Naive thymus-derived CD4-positive, alpha-beta T cell (primary cell): ENCODE measurements at regions not wholly inside any gene's neighbourhood (a gene's known extent, or its start where the extent isn't known, plus 50 kb on each side); places are given as distances from the start of the nearest gene placed in this dataset.

Experiments
- ATAC-seq: fragments of 150-1000 bp; cut with Tn5 transposase; 2 replicates; pipeline ENCODE4 v1.10.0; 2021; ENCODE audit warnings: mild to moderate bottlenecking, moderate library complexity
- CTCF ChIA-PET: fragments of 350-600 bp; sonication (Branson Sonifier 250); formaldehyde crosslinking; loops from one replicate; lab custom pipeline; 2021; ENCODE audit warnings: antibody characterized with exemption; lab: Charles Lee
- POLR2A ChIA-PET: fragments of 350-600 bp; sonication (Branson Sonifier 250); formaldehyde crosslinking; loops from one replicate; lab custom pipeline; 2021; ENCODE audit warnings: antibody characterized with exemption, inconsistent platforms; lab: Charles Lee
- DNase-seq, 9 donors: peaks; one replicate each; pipeline versions ENCODE4 v3.0.0 to v3.0.0-alpha.2; 2020 to 2022; ENCODE audit warnings: mixed read lengths in 1 of 9
- H3K27ac ChIP-seq: one replicate; pipeline ENCODE4 v1.7.0; 2013; ENCODE audit warnings: mild to moderate bottlenecking, low read depth, low read length, moderate library complexity
- H3K27me3 ChIP-seq, 2 donors: one replicate each; pipeline ENCODE4 v1.7.0; 2013; ENCODE audit warnings: low read length in 2 of 2, mild to moderate bottlenecking in 2 of 2, moderate library complexity in 2 of 2; ENCODE audit not compliant: control insufficient read depth in 2 of 2, insufficient read depth in 2 of 2
- H3K36me3 ChIP-seq, 3 experiments: 1 replicate in 2 of 3; 2 replicates in 1 of 3; pipeline ENCODE4 v1.7.0; 2013; ENCODE audit warnings: low read length in 3 of 3, mild to moderate bottlenecking in 3 of 3, moderate library complexity in 1 of 3; ENCODE audit not compliant: insufficient read depth in 3 of 3, control insufficient read depth in 2 of 3
- H3K4me1 ChIP-seq, 2 donors: one replicate each; pipeline ENCODE4 v1.7.0; 2013; ENCODE audit warnings: low read length in 2 of 2, mild to moderate bottlenecking in 2 of 2, moderate library complexity in 1 of 2; ENCODE audit not compliant: control insufficient read depth in 2 of 2, insufficient read depth in 2 of 2
- H3K4me3 ChIP-seq: 2 replicates; pipeline ENCODE4 v1.7.0; 2013; ENCODE audit warnings: mild to moderate bottlenecking, low read length
- H3K9me3 ChIP-seq, 3 experiments: 1 replicate in 2 of 3; 2 replicates in 1 of 3; pipeline ENCODE4 v1.7.0; 2013; ENCODE audit warnings: low read length in 3 of 3; ENCODE audit not compliant: control insufficient read depth in 2 of 3
- H3K27ac Mint-ChIP-seq, 9 donors: one replicate each; pipeline ENCODE4 v1.8.0; 2020 to 2022; ENCODE audit warnings: mixed read lengths in 9 of 9, mild to moderate bottlenecking in 8 of 9, moderate library complexity in 5 of 9, inconsistent platforms in 2 of 9
- H3K27me3 Mint-ChIP-seq, 5 donors: one replicate each; pipeline ENCODE4 v1.8.0; 2021 to 2022; ENCODE audit warnings: mixed read lengths in 5 of 5, mild to moderate bottlenecking in 1 of 5
- H3K36me3 Mint-ChIP-seq, 5 donors: one replicate each; pipeline ENCODE4 v1.8.0; 2020 to 2022; ENCODE audit warnings: mixed read lengths in 5 of 5, mild to moderate bottlenecking in 3 of 5, inconsistent platforms in 1 of 5
- H3K4me1 Mint-ChIP-seq, 7 donors: one replicate each; pipeline ENCODE4 v1.8.0; 2020 to 2022; ENCODE audit warnings: mixed read lengths in 7 of 7, mild to moderate bottlenecking in 3 of 7, inconsistent platforms in 1 of 7
- H3K4me3 Mint-ChIP-seq, 10 donors: one replicate each; pipeline ENCODE4 v1.8.0; 2020 to 2022; ENCODE audit warnings: mild to moderate bottlenecking in 10 of 10, mixed read lengths in 10 of 10, moderate library complexity in 6 of 10, inconsistent platforms in 2 of 10
- H3K9me3 Mint-ChIP-seq, 11 donors: one replicate each; pipeline ENCODE4 v1.8.0; 2020 to 2022; ENCODE audit warnings: mixed read lengths in 11 of 11, mild to moderate bottlenecking in 4 of 11, inconsistent platforms in 1 of 11, moderate library complexity in 1 of 11
- intact Hi-C, 2 donors: fragments of 100-400 bp; cut with micrococcal nuclease; formaldehyde crosslinking; loops; one replicate each; pipeline ENCODE4 v1.15.1; 2023

DNA sequence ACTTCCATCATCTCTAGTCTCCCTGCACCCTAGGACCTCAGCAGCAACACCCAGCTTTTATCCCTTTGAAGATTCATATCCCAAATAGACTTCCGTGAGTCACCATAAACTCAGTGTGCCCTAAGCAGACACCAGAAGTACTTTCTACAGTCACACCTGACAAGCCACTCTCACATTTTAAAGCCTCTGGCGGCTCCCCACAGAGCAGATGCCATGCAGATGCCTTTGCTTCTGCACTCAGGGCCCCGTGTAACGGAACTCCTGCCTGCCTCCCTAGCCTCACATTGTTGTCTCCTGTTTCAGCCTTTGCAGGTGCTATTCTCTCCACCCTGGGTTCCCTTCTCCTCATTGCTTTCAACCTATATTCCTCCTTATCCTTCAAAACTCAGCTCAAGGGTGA lies 155.5 kb upstream of the SLC24A5 start:
- no peak overlapping the region for H3K27ac Mint-ChIP-seq
- peaks cover 12 to 29% (median 16%) of the 10 kb centered on the region in 5 donors for H3K27me3 Mint-ChIP-seq
- H3K9me3 Mint-ChIP-seq, result peaks cover 0 to 6% (median 0%) of the 10 kb centered on the region in 11 donors
- Histone ChIP-seq H3K4me1 (no peaks in the 10 kb centered on the region), H3K27me3 (no peaks in the 10 kb centered on the region), H3K27ac (no peak overlapping the region), H3K36me3 (no peaks in the 10 kb centered on the region), H3K4me3 (no peak overlapping the region), H3K9me3 (no peaks in the 10 kb centered on the region)
- ChIA-PET POLR2A (no interaction called here), CTCF (no interaction called here)
- H3K4me3 Mint-ChIP-seq, result no peak overlapping the region
- no peaks in the 10 kb centered on the region for H3K36me3 Mint-ChIP-seq
- DNase-seq, result no peak
- intact Hi-C loops, result no loop called here
- ATAC-seq, result no peak
- peaks cover 0 to 15% (median 0%) of the 10 kb centered on the region in 7 donors for H3K4me1 Mint-ChIP-seq

DNA sequence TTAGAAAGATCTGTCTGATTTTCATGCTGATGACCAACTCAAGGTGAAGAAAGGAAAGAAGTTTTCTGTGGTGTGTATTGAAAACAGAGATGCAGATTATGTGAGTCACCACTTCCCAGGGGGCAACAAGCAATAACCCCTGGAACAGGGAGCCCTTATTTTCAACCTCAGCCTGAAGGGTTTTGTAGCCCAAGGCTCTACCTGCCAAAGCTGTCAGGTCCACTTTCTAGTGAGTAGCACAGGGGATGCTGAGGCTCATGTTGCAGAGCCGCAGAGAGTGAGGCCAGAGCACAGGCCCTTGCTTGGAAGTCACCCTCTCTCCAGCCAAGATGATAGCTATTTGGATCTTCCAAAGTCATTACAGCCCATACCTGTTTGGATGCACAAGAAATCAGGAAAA lies 152.2 kb upstream of the SLC24A5 start:
- ATAC-seq (no peak), DNase-seq (no peak)
- H3K27ac ChIP-seq, result no peak overlapping the region
- H3K4me1 Mint-ChIP-seq, result no peaks in the 10 kb centered on the region
- no peaks in the 10 kb centered on the region for H3K4me1 ChIP-seq
- ChIA-PET CTCF (no interaction called here), POLR2A (no interaction called here)
- H3K9me3 ChIP-seq, result no peaks in the 10 kb centered on the region
- no peaks in the 10 kb centered on the region for H3K36me3 Mint-ChIP-seq
- peaks cover 2 to 20% (median 12%) of the 10 kb centered on the region in 5 donors for H3K27me3 Mint-ChIP-seq
- H3K27me3 ChIP-seq, result no peaks in the 10 kb centered on the region
- H3K4me3 Mint-ChIP-seq, result no peak overlapping the region
- H3K9me3 Mint-ChIP-seq, result peaks cover 0 to under 1% (median 0%) of the 10 kb centered on the region in 11 donors
- no peak overlapping the region for H3K4me3 ChIP-seq
- intact Hi-C loops, result no loop called here
- H3K36me3 ChIP-seq, result no peaks in the 10 kb centered on the region
- no peak overlapping the region for H3K27ac Mint-ChIP-seq

DNA sequence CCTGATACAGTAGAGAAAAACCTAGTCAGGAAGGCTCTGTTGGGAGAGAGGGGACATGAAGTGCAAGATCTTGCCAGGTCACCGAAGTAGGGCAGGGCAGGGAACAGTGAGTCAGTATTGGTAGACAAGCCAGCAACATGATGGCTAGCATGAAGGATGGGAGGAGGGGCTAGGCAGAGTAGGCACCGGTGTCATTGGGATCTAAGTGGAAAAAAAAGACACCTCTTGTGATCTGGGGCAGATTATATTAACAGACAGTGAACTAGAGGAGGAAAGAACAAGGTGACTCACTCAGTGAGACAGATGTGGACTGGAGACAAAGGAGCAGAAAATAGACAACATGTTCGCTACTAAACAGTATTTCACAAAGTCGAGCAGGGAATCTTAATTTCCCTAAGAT lies 149.2 kb upstream of the SLC24A5 start:
- H3K36me3 Mint-ChIP-seq, result no peaks in the 10 kb centered on the region
- no peaks in the 10 kb centered on the region for H3K4me1 Mint-ChIP-seq
- intact Hi-C loops, result no loop called here
- CTCF ChIA-PET, result no interaction called here
- no peak for DNase-seq
- ATAC-seq, result no peak
- H3K27ac ChIP-seq, result no peak overlapping the region
- no peak overlapping the region for H3K4me3 Mint-ChIP-seq
- POLR2A ChIA-PET, result no interaction called here
- H3K4me3 ChIP-seq, result no peak overlapping the region
- no peak overlapping the region for H3K27ac Mint-ChIP-seq
- peaks cover 0 to 9% (median 8%) of the 10 kb centered on the region in 5 donors for H3K27me3 Mint-ChIP-seq
- no peaks in the 10 kb centered on the region for H3K9me3 ChIP-seq
- peaks cover 0 to 3% (median 0%) of the 10 kb centered on the region in 11 donors for H3K9me3 Mint-ChIP-seq
- H3K36me3 ChIP-seq, result no peaks in the 10 kb centered on the region
- no peaks in the 10 kb centered on the region for H3K4me1 ChIP-seq
- no peaks in the 10 kb centered on the region for H3K27me3 ChIP-seq

DNA sequence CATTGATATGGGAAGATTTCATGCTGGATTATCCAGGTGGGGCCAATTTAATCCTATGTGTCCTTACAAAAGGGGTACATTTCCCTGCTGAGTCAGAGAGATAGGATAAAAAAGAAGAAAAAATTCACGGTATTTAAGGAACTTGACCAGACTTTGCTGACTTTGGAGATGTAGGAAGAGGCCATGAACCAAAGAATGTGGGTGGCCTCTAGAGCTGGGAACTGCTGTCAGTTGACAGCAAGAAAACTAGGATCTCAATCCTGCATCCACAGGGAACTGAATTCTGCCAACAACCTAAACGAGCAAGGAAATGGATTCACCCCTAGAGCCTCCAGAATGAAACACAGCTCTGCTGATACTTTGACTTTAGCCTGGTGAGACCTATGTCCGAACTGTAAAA lies 148.1 kb upstream of the SLC24A5 start:
- CTCF ChIA-PET, result no interaction called here
- Mint-ChIP-seq H3K27ac (no peak overlapping the region), H3K4me3 (no peak overlapping the region), H3K27me3 (peaks cover 0 to 12% (median 11%) of the 10 kb centered on the region in 5 donors), H3K9me3 (peaks cover 0 to 5% (median 0%) of the 10 kb centered on the region in 11 donors), H3K36me3 (no peaks in the 10 kb centered on the region), H3K4me1 (no peaks in the 10 kb centered on the region)
- Histone ChIP-seq H3K4me3 (no peak overlapping the region), H3K27ac (no peak overlapping the region), H3K9me3 (no peaks in the 10 kb centered on the region), H3K4me1 (no peaks in the 10 kb centered on the region), H3K36me3 (no peaks in the 10 kb centered on the region), H3K27me3 (no peaks in the 10 kb centered on the region)
- intact Hi-C loops, result no loop called here
- DNase-seq (no peak), ATAC-seq (no peak)
- POLR2A ChIA-PET, result no interaction called here

DNA sequence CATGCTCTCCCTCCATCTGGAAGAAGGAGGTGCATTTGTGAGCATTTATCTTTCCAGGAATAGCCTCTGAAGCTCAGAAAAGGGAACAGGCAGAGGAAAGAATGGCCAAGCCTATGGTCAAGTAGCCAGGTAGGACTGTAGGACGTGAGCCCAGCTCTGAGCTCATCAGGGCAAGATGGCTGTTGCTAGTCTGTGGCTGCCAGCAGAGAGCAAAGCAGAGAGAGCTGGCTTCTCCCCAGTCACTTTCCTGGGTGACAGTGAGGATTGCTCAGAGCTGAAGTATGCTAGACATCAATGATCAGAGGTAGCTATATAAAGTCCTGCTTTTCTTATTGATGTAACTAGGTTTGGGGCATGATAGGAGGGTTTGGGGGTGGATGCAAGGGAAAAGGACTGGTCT lies 146.1 kb upstream of the SLC24A5 start:
- H3K36me3 Mint-ChIP-seq, result no peaks in the 10 kb centered on the region
- H3K4me1 Mint-ChIP-seq, result no peaks in the 10 kb centered on the region
- DNase-seq (no peak), ATAC-seq (no peak)
- no peak overlapping the region for H3K27ac Mint-ChIP-seq
- POLR2A ChIA-PET, result no interaction called here
- CTCF ChIA-PET, result interaction anchor here (0.5 kb wide), 1 partner anchor 14 kb away, joined by 3 read pairs; no protein-coding TSS in a partner anchor
- intact Hi-C loops, result no loop called here
- H3K27me3 ChIP-seq, result no peaks in the 10 kb centered on the region
- H3K9me3 ChIP-seq, result no peaks in the 10 kb centered on the region
- peaks cover 10 to 17% (median 16%) of the 10 kb centered on the region in 5 donors for H3K27me3 Mint-ChIP-seq
- no peaks in the 10 kb centered on the region for H3K36me3 ChIP-seq
- H3K9me3 Mint-ChIP-seq, result peaks cover 0 to 5% (median 0%) of the 10 kb centered on the region in 11 donors
- H3K4me3 Mint-ChIP-seq, result no peak overlapping the region
- H3K4me3 ChIP-seq, result no peak overlapping the region
- no peak overlapping the region for H3K27ac ChIP-seq
- H3K4me1 ChIP-seq, result no peaks in the 10 kb centered on the region

DNA sequence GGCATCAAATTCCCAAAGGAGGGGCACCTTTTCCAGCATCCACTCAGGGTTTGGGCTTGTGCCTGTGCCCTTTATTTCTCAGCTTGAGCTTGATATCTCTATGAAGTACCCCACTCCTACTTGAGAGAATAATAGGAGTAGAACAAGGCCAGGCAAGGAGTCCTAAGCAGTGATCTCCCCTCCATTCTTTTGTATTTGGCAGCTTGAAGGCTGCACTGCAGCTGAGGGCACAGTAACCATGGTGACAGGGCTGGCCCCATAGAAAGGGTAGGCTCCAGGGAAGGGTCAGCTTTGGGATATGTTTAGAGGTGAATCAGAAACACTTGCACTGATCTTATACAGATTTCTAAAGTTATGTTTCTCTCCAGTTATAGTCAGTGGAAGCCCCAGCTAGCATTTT lies 145.4 kb upstream of the SLC24A5 start:
- peaks cover 10 to 22% (median 16%) of the 10 kb centered on the region in 5 donors for H3K27me3 Mint-ChIP-seq
- H3K27ac Mint-ChIP-seq, result no peak overlapping the region
- H3K4me1 Mint-ChIP-seq, result no peaks in the 10 kb centered on the region
- intact Hi-C loops, result no loop called here
- H3K4me3 ChIP-seq, result no peak overlapping the region
- ATAC-seq, result no peak
- CTCF ChIA-PET, result no interaction called here
- H3K4me1 ChIP-seq, result no peaks in the 10 kb centered on the region
- H3K27me3 ChIP-seq, result no peaks in the 10 kb centered on the region
- H3K36me3 ChIP-seq, result no peaks in the 10 kb centered on the region
- H3K27ac ChIP-seq, result no peak overlapping the region
- no peaks in the 10 kb centered on the region for H3K36me3 Mint-ChIP-seq
- no peak overlapping the region for H3K4me3 Mint-ChIP-seq
- no peaks in the 10 kb centered on the region for H3K9me3 ChIP-seq
- no peak for DNase-seq
- POLR2A ChIA-PET, result no interaction called here
- peaks cover 0 to 5% (median 0%) of the 10 kb centered on the region in 11 donors for H3K9me3 Mint-ChIP-seq

DNA sequence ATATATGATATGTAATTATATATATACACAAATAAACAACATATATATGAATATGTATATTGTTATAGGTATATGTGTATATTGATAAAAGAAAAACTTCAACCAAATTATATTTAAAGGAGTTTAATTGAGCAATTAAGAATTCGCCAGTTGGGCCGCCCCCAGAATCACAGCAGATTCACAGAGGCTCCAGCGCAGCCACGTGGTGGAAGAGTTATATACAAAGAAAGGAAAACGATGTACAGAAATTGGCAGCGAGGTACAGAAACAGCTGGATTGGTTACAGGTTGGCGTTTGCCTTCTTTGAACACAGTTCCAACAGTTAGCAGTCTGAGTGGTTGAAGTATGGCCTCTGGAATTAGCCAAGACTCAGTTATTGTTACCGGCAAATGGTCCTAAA lies 137.3 kb upstream of the SLC24A5 start:
- Histone ChIP-seq H3K27me3 (no peaks in the 10 kb centered on the region), H3K27ac (no peak overlapping the region), H3K9me3 (no peaks in the 10 kb centered on the region), H3K4me1 (no peaks in the 10 kb centered on the region), H3K4me3 (no peak overlapping the region), H3K36me3 (no peaks in the 10 kb centered on the region)
- H3K27me3 Mint-ChIP-seq, result peaks cover 7 to 24% (median 12%) of the 10 kb centered on the region in 5 donors
- ChIA-PET CTCF (no interaction called here), POLR2A (no interaction called here)
- peaks cover 0 to 5% (median 0%) of the 10 kb centered on the region in 11 donors for H3K9me3 Mint-ChIP-seq
- intact Hi-C loops, result loop anchor here in 1 of 2 donors (10.0 kb wide), 1 partner anchor 1889 kb away; no protein-coding TSS in a partner anchor
- ATAC-seq (no peak), DNase-seq (no peak)
- H3K27ac Mint-ChIP-seq, result no peak overlapping the region
- H3K4me3 Mint-ChIP-seq, result no peak overlapping the region
- no peaks in the 10 kb centered on the region for H3K36me3 Mint-ChIP-seq
- H3K4me1 Mint-ChIP-seq, result no peaks in the 10 kb centered on the region
